ENCODE measurements at regions not wholly inside any gene's neighbourhood (a gene's known extent, or its start where the extent isn't known, plus 50 kb on each side); places are given as distances from the start of the nearest gene placed in this dataset.

- Histone ChIP-seq H3K36me3 (ENCODE audit: control insufficient read depth in 2 of 2, extremely low read depth in 1 of 2, insufficient read depth in 2 of 2, low read length in 2 of 2) (no peaks in the 10 kb centered on the region), H4K20me1 (replicated peaks; ENCODE audit: control insufficient read depth, extremely low read depth, insufficient read depth, low read length) (no peaks in the 10 kb centered on the region), H3K4me2 (ENCODE audit: insufficient read depth, low read length) (no peak overlapping the region), H3K27ac (ENCODE audit: insufficient read depth, low read depth, low read length) (no peak overlapping the region), H3K27me3 (ENCODE audit: control insufficient read depth in 2 of 2, insufficient read depth in 2 of 2, low read length in 2 of 2) (no peaks in the 10 kb centered on the region), H3K9me1 (replicated peaks; ENCODE audit: control insufficient read depth, extremely low read depth, insufficient read depth, low read length) (no peaks in the 10 kb centered on the region), H3K4me3 (replicated peaks in 1 of 3; ENCODE audit: insufficient read depth in 1 of 3, low read depth in 1 of 3, low read length in 3 of 3) (no peak overlapping the region), H3K4me1 (ENCODE audit: control insufficient read depth, extremely low read depth, insufficient read depth, low read length) (no peaks in the 10 kb centered on the region), H3K9me3 (replicated peaks; ENCODE audit: control insufficient read depth, insufficient read depth, low read length) (no peaks in the 10 kb centered on the region), H2AFZ (ENCODE audit: low read depth, low read length) (no peak overlapping the region), H3K9ac (replicated peaks; ENCODE audit: extremely low read depth, insufficient read depth, low read length) (no peak overlapping the region), H3K79me2 (ENCODE audit: control insufficient read depth, insufficient read depth, low read length) (no peaks in the 10 kb centered on the region)
- FAIRE-seq (no peak), DNase-seq (ENCODE audit: low read depth, low spot score) (no peak)
- dilution Hi-C loops (cut with MboI; ENCODE audit: extremely low pct_ligation_motif_present, low sequenced_read_pairs) (no loop called here), intact Hi-C loops (cut with micrococcal nuclease) (no loop called here)
- BruUV-seq (replicated peaks) = no TSS peak
- ChIA-PET CTCF (no interaction called here), POLR2A (no interaction called here)
- TF ChIP-seq JUN (IDR thresholded peaks at IDR 0.05; ENCODE audit: borderline replicate concordance, insufficient read depth, insufficient read length, low read depth) = no peak
- no peak for TF ChIP-seq MYC (IDR thresholded peaks at IDR 0.05; ENCODE audit: low read depth, low read length)
These were observed 1245.6 kb upstream of the CELF4 start for GRCh38 chr18:38811209-38811608.

- CTCF ChIA-PET = no interaction called here
These were observed 1245.2 kb upstream of the CELF4 start for GRCh38 chr18:38810789-38811188.

More at GRCh38 chr18:38810789-38811188, 1245.2 kb upstream of the CELF4 start:
- Histone ChIP-seq H3K27ac (ENCODE audit: insufficient read depth, low read depth, low read length) (no peak overlapping the region), H3K9me1 (replicated peaks; ENCODE audit: control insufficient read depth, extremely low read depth, insufficient read depth, low read length) (no peaks in the 10 kb centered on the region), H3K4me3 (replicated peaks in 1 of 3; ENCODE audit: insufficient read depth in 1 of 3, low read depth in 1 of 3, low read length in 3 of 3) (no peak overlapping the region), H3K27me3 (ENCODE audit: control insufficient read depth in 2 of 2, insufficient read depth in 2 of 2, low read length in 2 of 2) (no peaks in the 10 kb centered on the region), H3K9ac (replicated peaks; ENCODE audit: extremely low read depth, insufficient read depth, low read length) (no peak overlapping the region), H3K4me2 (ENCODE audit: insufficient read depth, low read length) (no peak overlapping the region), H3K36me3 (ENCODE audit: control insufficient read depth in 2 of 2, extremely low read depth in 1 of 2, insufficient read depth in 2 of 2, low read length in 2 of 2) (no peaks in the 10 kb centered on the region), H2AFZ (ENCODE audit: low read depth, low read length) (no peak overlapping the region), H3K4me1 (ENCODE audit: control insufficient read depth, extremely low read depth, insufficient read depth, low read length) (no peaks in the 10 kb centered on the region), H3K9me3 (replicated peaks; ENCODE audit: control insufficient read depth, insufficient read depth, low read length) (no peaks in the 10 kb centered on the region), H4K20me1 (replicated peaks; ENCODE audit: control insufficient read depth, extremely low read depth, insufficient read depth, low read length) (no peaks in the 10 kb centered on the region), H3K79me2 (ENCODE audit: control insufficient read depth, insufficient read depth, low read length) (no peaks in the 10 kb centered on the region)
- BruUV-seq (replicated peaks) = no TSS peak
- TF ChIP-seq MYC (IDR thresholded peaks at IDR 0.05; ENCODE audit: low read depth, low read length) (no peak), JUN (IDR thresholded peaks at IDR 0.05; ENCODE audit: borderline replicate concordance, insufficient read depth, insufficient read length, low read depth) (no peak), GATA2 (IDR thresholded peaks at IDR 0.05; ENCODE audit: insufficient read depth, insufficient read length, low read depth, low read length) (no peak), FOS (IDR thresholded peaks at IDR 0.05; ENCODE audit: borderline replicate concordance, insufficient read depth, low read length) (no peak), POLR2A (IDR thresholded peaks at IDR 0.05; ENCODE audit: low read depth, low read length) (no peak), MAX (IDR thresholded peaks at IDR 0.05; ENCODE audit: insufficient read depth, insufficient read length) (no peak), POLR2AphosphoS5 (IDR thresholded peaks at IDR 0.05; ENCODE audit: insufficient read depth, low read depth, low read length) (no peak), EZH2 (IDR thresholded peaks at IDR 0.05; ENCODE audit: borderline replicate concordance, low read depth, low read length, severe bottlenecking) (no peak), CTCF (IDR thresholded peaks at IDR 0.05; ENCODE audit: extremely low read depth in 1 of 2, insufficient read depth in 1 of 2, low read depth in 1 of 2, low read length in 2 of 2) (no peak)
- intact Hi-C loops (cut with micrococcal nuclease) (no loop called here), dilution Hi-C loops (cut with MboI; ENCODE audit: extremely low pct_ligation_motif_present, low sequenced_read_pairs) (no loop called here)
- POLR2A ChIA-PET = no interaction called here
- FAIRE-seq = no peak
- no peak for DNase-seq (ENCODE audit: low read depth, low spot score)

Data from endothelial cell of umbilical vein (primary cell).